Duodenal mucosa (tissue), 2 donors: ENCODE measurements at regions not wholly inside any gene's neighbourhood (a gene's known extent, or its start where the extent isn't known, plus 50 kb on each side); places are given as distances from the start of the nearest gene placed in this dataset.

Experiments used
- H3K27ac ChIP-seq: one replicate; pipeline ENCODE4 v1.7.0; 2013; ENCODE audit warnings: low read depth, low read length
- H3K27me3 ChIP-seq, 2 donors: one replicate each; pipeline ENCODE4 v1.7.0; 2013; ENCODE audit warnings: low read length in 2 of 2, control low read depth in 1 of 2; ENCODE audit not compliant: insufficient read depth in 2 of 2, control insufficient read depth in 1 of 2
- H3K36me3 ChIP-seq, 2 donors: one replicate each; pipeline ENCODE4 v1.7.0; 2013; ENCODE audit warnings: low read length in 2 of 2, control low read depth in 1 of 2; ENCODE audit not compliant: insufficient read depth in 2 of 2, control insufficient read depth in 1 of 2
- H3K4me1 ChIP-seq, 2 donors: one replicate each; pipeline ENCODE4 v1.7.0; 2013; ENCODE audit warnings: low read length in 2 of 2, control low read depth in 1 of 2; ENCODE audit not compliant: insufficient read depth in 2 of 2, control insufficient read depth in 1 of 2
- H3K4me3 ChIP-seq, 2 donors: one replicate each; pipeline ENCODE4 v1.7.0; 2013; ENCODE audit warnings: low read length in 2 of 2, low read depth in 1 of 2
- H3K9ac ChIP-seq, 2 donors: one replicate each; pipeline ENCODE4 v1.7.0; 2013; ENCODE audit warnings: low read length in 2 of 2, low read depth in 1 of 2
- H3K9me3 ChIP-seq, 2 donors: one replicate each; pipeline ENCODE4 v1.7.0; 2013; ENCODE audit warnings: low read length in 2 of 2, control low read depth in 1 of 2; ENCODE audit not compliant: control insufficient read depth in 1 of 2

DNA sequence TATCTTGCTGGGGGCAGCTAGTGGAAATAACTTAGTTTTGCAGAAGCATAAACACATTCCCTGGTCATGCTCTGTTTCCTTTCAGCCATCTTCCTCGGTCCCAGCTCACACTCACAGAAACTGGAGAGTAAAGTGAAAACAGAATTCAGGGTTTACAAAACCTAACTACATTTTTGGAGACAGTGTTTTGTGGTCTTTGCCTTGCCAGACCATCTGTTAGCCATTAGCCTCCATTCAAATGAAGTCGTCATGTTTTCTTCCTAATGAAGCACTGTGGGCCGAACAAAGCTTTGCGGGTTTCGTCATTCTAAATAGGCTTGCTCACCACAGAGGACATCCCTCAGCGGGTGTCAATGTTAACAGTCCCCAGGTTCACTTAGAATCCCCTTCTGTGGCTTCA lies 214.6 kb upstream of the TMEM72 start:
- no peaks in the 10 kb centered on the region for H3K27me3 ChIP-seq
- no peak overlapping the region for H3K9ac ChIP-seq
- H3K9me3 ChIP-seq: no peaks in the 10 kb centered on the region
- no peaks in the 10 kb centered on the region for H3K36me3 ChIP-seq
- no peak overlapping the region for H3K27ac ChIP-seq
- no peak overlapping the region for H3K4me3 ChIP-seq
- H3K4me1 ChIP-seq: no peaks in the 10 kb centered on the region

DNA sequence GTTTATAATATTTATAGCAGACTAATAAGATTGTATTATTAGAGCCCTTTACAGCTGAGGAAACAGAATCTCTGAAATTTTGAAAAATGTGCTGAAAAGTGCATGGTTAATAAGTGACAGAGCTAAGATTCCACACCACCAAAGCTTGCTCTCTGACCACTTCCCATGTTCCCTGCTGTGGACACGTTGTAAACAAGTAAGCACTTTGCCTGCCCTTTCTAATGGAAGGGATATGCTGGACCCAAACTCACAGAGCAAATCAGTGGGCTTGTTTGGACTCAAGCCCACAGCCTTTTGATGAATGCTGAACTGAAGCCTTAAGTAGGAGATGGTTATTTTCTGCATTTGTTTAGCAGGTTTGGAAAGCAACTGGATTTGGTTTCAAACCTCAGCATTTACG lies 214.0 kb upstream of the TMEM72 start:
- H3K27ac ChIP-seq: no peak overlapping the region
- no peaks in the 10 kb centered on the region for H3K4me1 ChIP-seq
- H3K9me3 ChIP-seq: no peaks in the 10 kb centered on the region
- H3K4me3 ChIP-seq: no peak overlapping the region
- no peaks in the 10 kb centered on the region for H3K27me3 ChIP-seq
- H3K36me3 ChIP-seq: no peaks in the 10 kb centered on the region
- H3K9ac ChIP-seq: no peak overlapping the region

DNA sequence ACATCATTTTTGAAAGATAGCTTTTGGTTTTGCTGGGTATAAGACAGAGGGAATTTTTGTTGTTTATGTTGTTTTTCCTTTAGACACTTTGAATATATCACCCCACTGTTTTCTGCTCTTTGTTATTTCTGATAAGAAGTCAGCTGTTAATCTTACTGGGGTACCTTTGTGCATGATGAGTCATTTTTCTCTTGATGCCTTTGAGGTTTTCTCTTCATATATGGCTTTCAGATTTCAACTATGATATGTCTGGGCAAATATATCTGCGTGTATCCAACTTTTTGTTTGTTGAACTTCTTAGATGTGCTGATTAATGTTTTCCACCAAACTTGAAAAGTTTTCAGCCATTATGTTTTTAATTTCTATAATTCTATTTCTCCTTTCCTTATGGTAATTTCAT lies 208.6 kb upstream of the TMEM72 start:
- Histone ChIP-seq H3K36me3 (no peaks in the 10 kb centered on the region), H3K4me1 (no peaks in the 10 kb centered on the region), H3K9me3 (no peaks in the 10 kb centered on the region), H3K27me3 (no peaks in the 10 kb centered on the region), H3K4me3 (no peak overlapping the region), H3K9ac (no peak overlapping the region), H3K27ac (no peak overlapping the region)

DNA sequence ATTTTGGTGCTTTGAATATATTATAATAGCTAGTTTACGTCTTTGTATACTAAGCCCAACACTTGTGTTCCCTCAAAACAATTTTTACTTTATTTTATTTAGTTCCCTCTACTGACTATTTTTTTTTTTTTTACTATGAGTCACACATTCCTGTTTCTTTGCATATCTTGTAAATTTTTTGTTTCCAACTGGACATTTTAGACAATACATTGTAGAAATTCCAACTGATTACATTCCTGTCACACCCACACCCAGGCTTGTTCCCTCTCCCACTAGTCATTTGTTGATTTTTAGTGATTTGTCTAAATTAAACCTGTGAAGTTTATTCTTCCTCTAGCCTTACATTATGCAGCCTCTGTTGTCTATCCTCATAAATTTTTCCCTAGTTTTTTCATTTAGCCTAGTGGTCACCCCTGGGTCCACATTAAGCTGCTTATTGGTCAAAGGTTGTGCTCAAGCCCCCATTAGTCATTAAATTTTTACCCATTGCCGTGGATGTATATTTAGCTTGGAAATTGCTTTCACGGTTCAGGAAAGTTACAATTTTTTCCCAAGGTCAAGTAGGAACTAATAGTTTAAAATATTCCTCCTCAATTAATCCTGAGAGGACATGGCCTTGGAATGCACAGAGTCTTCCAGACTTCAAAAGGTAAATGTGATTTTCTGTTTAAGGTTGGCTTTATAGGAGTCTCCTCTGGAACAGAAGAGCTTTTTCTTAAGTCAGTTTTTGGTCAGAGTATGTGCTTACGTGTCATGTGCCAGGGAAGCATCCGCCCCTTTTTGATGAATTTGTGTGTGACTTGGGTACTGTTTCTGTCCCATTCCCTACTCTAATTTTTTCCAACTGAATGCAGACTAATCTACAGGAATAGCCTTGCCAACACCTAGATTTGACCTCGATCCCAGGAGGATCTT lies 207.6 kb upstream of the TMEM72 start:
- Histone ChIP-seq H3K27ac (no peak overlapping the region), H3K4me1 (no peaks in the 10 kb centered on the region), H3K27me3 (no peaks in the 10 kb centered on the region), H3K36me3 (no peaks in the 10 kb centered on the region), H3K4me3 (no peak overlapping the region), H3K9me3 (no peaks in the 10 kb centered on the region), H3K9ac (no peak overlapping the region)

DNA sequence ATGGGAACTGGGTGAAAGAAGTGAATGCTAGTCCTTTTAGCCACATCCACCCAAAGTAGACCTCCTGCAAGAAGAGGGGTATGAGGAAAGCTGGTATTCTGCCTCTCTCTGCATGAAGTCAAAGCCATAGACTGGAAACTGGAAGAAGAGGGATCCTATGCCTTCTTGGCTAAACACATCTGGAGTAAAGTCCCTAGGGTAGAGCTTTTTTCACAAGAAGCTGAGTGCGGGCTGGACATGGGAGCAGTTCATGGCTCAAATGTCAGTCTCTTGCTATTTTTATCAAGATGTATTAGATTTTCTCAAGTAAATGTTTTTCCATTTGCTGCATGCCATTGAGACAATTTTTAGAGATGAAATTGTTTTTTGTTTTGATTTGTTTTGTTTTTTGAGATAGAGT lies 206.5 kb upstream of the TMEM72 start:
- no peaks in the 10 kb centered on the region for H3K9me3 ChIP-seq

DNA sequence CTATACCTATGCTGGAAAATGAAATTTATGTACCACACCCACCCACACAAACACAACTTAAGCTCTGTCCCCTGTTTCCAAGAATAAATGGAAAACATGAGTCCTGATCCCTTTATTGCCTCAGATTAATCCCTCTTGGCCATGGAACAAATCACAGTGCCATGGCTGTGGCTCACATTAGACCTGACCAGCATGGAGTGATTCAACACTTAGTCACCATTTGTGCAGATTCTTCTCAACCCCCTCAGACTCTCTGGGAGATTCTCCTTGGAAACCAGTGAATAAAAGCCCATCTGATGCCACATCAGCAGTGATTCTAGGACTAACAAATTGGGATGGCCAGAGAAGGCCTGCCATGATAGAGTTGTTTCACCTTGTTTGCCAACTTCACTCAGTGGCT lies 204.4 kb upstream of the TMEM72 start:
- Histone ChIP-seq H3K27me3 (no peaks in the 10 kb centered on the region), H3K9ac (no peak overlapping the region), H3K4me3 (no peak overlapping the region), H3K9me3 (no peaks in the 10 kb centered on the region), H3K27ac (no peak overlapping the region), H3K4me1 (no peaks in the 10 kb centered on the region), H3K36me3 (no peaks in the 10 kb centered on the region)

More for the DNA sequence above, 206.5 kb upstream of the TMEM72 start:
- Histone ChIP-seq H3K36me3 (no peaks in the 10 kb centered on the region), H3K27me3 (no peaks in the 10 kb centered on the region), H3K27ac (no peak overlapping the region), H3K4me3 (no peak overlapping the region), H3K4me1 (no peaks in the 10 kb centered on the region), H3K9ac (no peak overlapping the region)

DNA sequence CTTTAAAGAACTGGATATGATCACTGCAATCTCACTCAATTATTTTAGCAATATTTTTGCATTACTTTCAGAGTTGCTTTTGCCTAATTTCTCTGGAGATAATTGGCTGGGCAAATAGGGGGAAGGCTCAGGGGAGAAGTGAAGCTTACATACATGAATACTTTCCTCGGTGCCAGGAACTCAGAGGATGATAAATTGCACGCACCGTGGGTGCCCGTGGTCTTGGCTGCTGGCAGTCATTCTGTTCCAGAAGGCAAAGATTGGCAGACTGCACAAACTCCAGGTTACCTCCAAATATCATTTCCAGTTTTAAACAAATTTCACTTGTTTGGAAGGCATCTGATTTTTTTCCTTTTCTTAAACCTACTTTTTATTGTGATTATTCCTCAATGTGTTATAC lies 197.8 kb upstream of the TMEM72 start:
- no peaks in the 10 kb centered on the region for H3K27me3 ChIP-seq
- H3K27ac ChIP-seq: no peak overlapping the region
- no peak overlapping the region for H3K4me3 ChIP-seq
- H3K36me3 ChIP-seq: no peaks in the 10 kb centered on the region
- H3K9me3 ChIP-seq: no peaks in the 10 kb centered on the region
- H3K4me1 ChIP-seq: no peaks in the 10 kb centered on the region
- H3K9ac ChIP-seq: no peak overlapping the region

DNA sequence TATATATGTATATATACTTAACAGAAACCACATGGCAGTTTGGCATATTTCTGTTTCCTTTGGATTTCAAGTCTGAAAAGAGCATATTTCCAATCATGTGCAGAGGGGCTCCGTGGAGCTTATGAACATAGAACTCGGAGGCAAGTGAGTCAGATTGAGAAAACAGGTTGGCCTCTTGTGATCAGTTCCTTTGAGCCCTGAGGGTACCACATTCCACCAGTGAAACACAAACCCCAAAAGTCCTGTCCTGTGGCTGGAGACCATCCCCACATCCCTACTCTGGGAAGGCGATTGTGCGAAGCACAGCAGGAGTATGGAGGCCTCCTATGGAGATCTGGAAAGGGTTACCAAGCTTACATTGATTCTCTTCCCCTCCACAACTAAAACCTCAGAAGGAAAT lies 196.7 kb upstream of the TMEM72 start:
- no peak overlapping the region for H3K9ac ChIP-seq
- H3K27ac ChIP-seq: no peak overlapping the region
- no peak overlapping the region for H3K4me3 ChIP-seq
- no peaks in the 10 kb centered on the region for H3K27me3 ChIP-seq
- no peaks in the 10 kb centered on the region for H3K9me3 ChIP-seq
- H3K36me3 ChIP-seq: no peaks in the 10 kb centered on the region
- H3K4me1 ChIP-seq: no peaks in the 10 kb centered on the region

DNA sequence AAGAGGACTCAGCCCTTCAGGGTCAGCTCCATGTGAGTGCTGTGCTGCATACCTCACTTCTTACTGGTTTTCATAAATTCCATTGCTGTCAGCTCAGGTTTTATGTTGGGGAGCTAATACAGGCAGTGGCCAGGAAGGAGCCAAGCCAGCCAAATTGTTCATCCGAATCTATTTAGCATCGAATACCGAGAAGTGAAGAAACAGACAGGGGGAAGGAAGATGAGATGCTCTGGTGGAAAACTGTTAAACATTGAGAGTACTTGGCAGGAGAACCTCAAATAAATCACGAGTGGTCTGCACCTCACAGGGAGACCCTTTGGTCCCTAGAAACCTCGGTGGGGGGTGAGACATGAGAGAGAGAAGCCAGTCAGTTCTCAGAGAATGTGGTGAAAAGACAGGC lies 196.0 kb upstream of the TMEM72 start:
- no peak overlapping the region for H3K9ac ChIP-seq
- no peaks in the 10 kb centered on the region for H3K27me3 ChIP-seq
- H3K27ac ChIP-seq: no peak overlapping the region
- H3K9me3 ChIP-seq: no peaks in the 10 kb centered on the region
- no peaks in the 10 kb centered on the region for H3K4me1 ChIP-seq
- H3K36me3 ChIP-seq: no peaks in the 10 kb centered on the region
- H3K4me3 ChIP-seq: no peak overlapping the region

DNA sequence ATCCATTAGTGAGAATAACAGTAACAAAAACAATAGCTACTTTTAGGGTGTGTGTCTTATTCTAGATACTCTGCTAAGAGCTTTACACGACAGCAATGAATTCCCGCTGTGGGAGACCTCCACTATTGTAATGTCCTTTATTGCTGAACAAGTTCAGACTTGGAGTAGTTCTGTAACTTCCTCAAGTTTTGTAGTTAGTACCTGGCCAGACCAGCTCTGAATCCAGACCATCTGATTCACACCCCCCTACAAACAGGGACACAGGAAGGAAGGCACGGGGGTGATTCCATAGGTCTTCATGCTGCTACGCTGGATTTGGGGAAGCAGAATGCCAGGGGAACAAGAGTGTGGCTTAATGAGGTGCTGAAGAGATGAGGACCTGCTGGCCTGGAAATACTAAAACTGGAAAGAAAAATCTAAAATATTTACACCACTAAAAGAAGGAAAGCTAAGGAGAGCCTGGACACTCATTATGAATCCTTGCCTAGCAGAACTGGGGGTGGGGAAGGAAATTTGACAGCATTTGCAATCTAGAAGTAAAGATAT lies 194.6 kb upstream of the TMEM72 start:
- Histone ChIP-seq H3K27me3 (no peaks in the 10 kb centered on the region), H3K27ac (no peak overlapping the region), H3K36me3 (no peaks in the 10 kb centered on the region)

More for the DNA sequence above, 194.6 kb upstream of the TMEM72 start:
- Histone ChIP-seq H3K4me1 (no peaks in the 10 kb centered on the region), H3K9me3 (no peaks in the 10 kb centered on the region), H3K4me3 (no peak overlapping the region), H3K9ac (no peak overlapping the region)
